Common myeloid progenitor, CD34-positive (primary cell): ENCODE measurements at regions not wholly inside any gene's neighbourhood (a gene's known extent, or its start where the extent isn't known, plus 50 kb on each side); places are given as distances from the start of the nearest gene placed in this dataset.
A peak's percentile ranks its signal among the peaks of the same experiment; 100 is the strongest.
"Not testable (repeated sequence)": the region's sequence is repeated elsewhere in the genome, so short reads cannot be mapped to it uniquely, and the experiment has no call there.

Source experiments
- CTCF ChIA-PET: fragments of 350-600 bp; sonication (Branson Sonifier 250); formaldehyde crosslinking; loops from one replicate; lab custom pipeline; 2021; ENCODE audit warnings: antibody characterized with exemption; lab: Charles Lee
- POLR2A ChIA-PET: fragments of 350-600 bp; sonication (Branson Sonifier 250); formaldehyde crosslinking; loops from one replicate; lab custom pipeline; 2021; ENCODE audit warnings: antibody characterized with exemption; lab: Charles Lee
- DNase-seq, 3 donors: peaks; one replicate each; pipeline versions ENCODE4 v3.0.0 to v3.0.0-alpha.2; 2013
- H3K27ac ChIP-seq, 2 experiments: 1 replicate in 1 of 2; 2 replicates in 1 of 2; pipeline ENCODE4 v1.7.0; 2013; ENCODE audit warnings: inconsistent platforms in 2 of 2, low read length in 2 of 2, mild to moderate bottlenecking in 2 of 2, low read depth in 1 of 2, moderate library complexity in 1 of 2; ENCODE audit not compliant: severe bottlenecking in 2 of 2, insufficient read depth in 1 of 2, poor library complexity in 1 of 2
- H3K27me3 ChIP-seq, 5 experiments: replicated peaks in 2 of 5; 1 replicate in 3 of 5; 2 replicates in 2 of 5; pipeline versions ENCODE4 v1.6.1 to v1.7.0; 2013; ENCODE audit warnings: low read length in 4 of 5, mild to moderate bottlenecking in 2 of 5, moderate library complexity in 2 of 5, inconsistent platforms in 1 of 5; ENCODE audit not compliant: insufficient read depth in 5 of 5, control insufficient read depth in 4 of 5
- H3K36me3 ChIP-seq, 4 experiments: 1 replicate in 2 of 4; 2 replicates in 2 of 4; pipeline versions ENCODE4 v1.6.1 to v1.7.0; 2013; ENCODE audit warnings: low read length in 3 of 4, control low read depth in 1 of 4, mild to moderate bottlenecking in 1 of 4; ENCODE audit not compliant: control insufficient read depth in 4 of 4, insufficient read depth in 4 of 4
- H3K4me1 ChIP-seq, 4 experiments: 1 replicate in 3 of 4; 2 replicates in 1 of 4; pipeline versions ENCODE4 v1.6.1 to v1.7.1; 2013; ENCODE audit warnings: low read length in 3 of 4, mild to moderate bottlenecking in 3 of 4, control low read depth in 1 of 4, inconsistent platforms in 1 of 4, moderate library complexity in 1 of 4; ENCODE audit not compliant: control insufficient read depth in 4 of 4, insufficient read depth in 4 of 4; ENCODE audit errors: control extremely low read depth in 1 of 4
- H3K4me3 ChIP-seq, 7 experiments: 1 replicate in 4 of 7; 2 replicates in 3 of 7; pipeline versions ENCODE4 v1.5.1 to v1.7.0; 2013; ENCODE audit warnings: mild to moderate bottlenecking in 7 of 7, low read length in 6 of 7, moderate library complexity in 6 of 7, inconsistent platforms in 2 of 7, low read depth in 2 of 7, control low read depth in 1 of 7; ENCODE audit not compliant: insufficient read depth in 4 of 7, control insufficient read depth in 1 of 7; ENCODE audit errors: extremely low read depth in 1 of 7
- H3K9me3 ChIP-seq, 5 experiments: 1 replicate in 4 of 5; 2 replicates in 1 of 5; pipeline versions ENCODE4 v1.6.1 to v1.7.1; 2013; ENCODE audit warnings: low read length in 4 of 5, mild to moderate bottlenecking in 2 of 5, inconsistent platforms in 1 of 5, low read depth in 1 of 5, moderate library complexity in 1 of 5; ENCODE audit not compliant: control insufficient read depth in 4 of 5, insufficient read depth in 2 of 5; ENCODE audit errors: control extremely low read depth in 1 of 5
- WGBS: methylation state at CpG from one replicate; pipeline ENCODE4 v1.1.5; 2013; ENCODE audit not compliant: insufficient coverage; 5-methylcytosine and 5-hydroxymethylcytosine counted together

DNA sequence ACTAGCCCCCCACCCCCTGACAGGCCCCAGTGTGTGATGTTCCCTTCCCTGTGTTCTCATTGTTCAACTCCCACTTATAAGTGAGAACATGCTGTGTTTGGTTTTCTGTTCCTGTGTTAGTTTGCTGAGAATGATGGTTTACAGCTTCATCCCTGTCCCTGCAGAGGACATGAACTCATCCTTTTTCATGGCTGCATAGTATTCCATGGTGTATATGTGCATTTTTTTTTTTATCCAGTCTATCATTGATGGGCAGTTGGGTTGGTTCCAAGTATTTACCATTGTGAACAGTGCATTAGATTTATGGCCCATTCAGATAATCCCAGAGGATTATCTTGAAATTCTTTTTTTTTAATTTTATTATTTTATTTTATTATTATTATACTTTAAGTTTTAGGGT lies 872.5 kb upstream of the ARRDC3 start:
- CTCF ChIA-PET, result interaction anchor here (0.6 kb wide), 1 partner anchor 13 kb away, joined by 3 read pairs; no protein-coding TSS in a partner anchor
- H3K4me3 ChIP-seq, H3K27ac ChIP-seq, H3K4me1 ChIP-seq, H3K9me3 ChIP-seq, H3K27me3 ChIP-seq, H3K36me3 ChIP-seq, POLR2A ChIA-PET, DNase-seq: not testable (repeated sequence)

DNA sequence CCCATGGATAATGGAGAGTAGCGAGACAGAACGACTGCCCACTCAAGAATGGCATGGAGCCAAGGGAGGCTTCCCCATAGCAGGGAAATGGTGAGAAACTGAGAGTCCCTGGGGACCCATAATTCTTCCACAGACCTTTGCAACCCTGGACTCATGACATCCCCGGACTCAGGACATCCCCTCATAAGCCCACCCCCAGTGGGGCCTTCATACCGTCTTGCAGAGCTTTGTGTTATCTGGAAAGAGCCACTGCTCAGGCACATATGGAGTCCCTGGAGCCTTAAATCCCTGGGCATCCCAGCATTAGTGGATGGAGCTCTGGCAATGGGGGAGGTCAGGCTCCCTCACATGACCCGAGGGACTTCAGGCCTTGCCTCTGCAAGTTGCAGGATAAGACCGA lies 865.4 kb upstream of the ARRDC3 start:
- H3K4me1 ChIP-seq, result no peaks in the 10 kb centered on the region
- WGBS, result 96% methylated on average over 5 of the region's 6 CpGs
- no peaks in the 10 kb centered on the region for H3K27me3 ChIP-seq
- no peaks in the 10 kb centered on the region for H3K36me3 ChIP-seq
- DNase-seq, result no peak
- ChIA-PET POLR2A (no interaction called here), CTCF (no interaction called here)
- peaks cover 0 to 16% (median 2%) of the 10 kb centered on the region in 5 experiments for H3K9me3 ChIP-seq
- no peak overlapping the region for H3K4me3 ChIP-seq
- H3K27ac ChIP-seq, result no peak overlapping the region

DNA sequence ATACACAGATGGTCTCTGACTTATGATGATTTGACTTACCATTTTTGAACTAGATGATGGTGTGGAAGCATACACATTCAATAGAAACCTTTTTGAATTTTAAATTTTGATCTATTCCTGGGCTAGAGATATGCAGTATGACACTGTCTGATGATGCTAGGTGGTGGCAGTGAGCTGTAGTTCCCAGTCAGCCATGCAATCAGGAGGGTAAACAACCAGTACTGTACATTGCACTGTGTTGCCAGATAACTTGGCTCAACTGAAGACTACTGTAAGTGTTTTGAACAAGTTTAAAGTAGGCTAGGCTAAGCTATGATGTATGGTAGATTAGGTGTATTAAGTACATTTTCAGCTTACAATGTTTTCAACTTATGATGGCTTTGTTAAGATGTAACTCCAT lies 859.1 kb upstream of the ARRDC3 start:
- CTCF ChIA-PET, result no interaction called here

DNA sequence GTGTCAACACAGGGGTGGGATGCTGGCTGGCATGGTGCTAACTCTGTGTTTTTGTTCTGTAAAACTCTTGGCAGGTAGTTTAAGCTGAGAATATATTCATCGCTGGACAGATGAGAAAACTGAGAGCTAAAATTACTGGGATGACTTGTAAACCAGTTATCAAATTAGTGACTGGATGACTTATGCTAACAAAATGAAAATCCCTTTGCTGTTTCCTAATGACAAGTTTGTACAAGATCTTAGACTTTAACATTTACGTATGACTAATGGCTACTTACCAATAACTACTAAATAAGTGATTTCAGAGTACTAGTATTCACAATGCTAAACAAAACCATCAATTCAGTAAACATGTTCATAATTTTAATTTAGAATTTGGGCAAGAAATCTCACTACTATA lies 854.8 kb upstream of the ARRDC3 start:
- no peaks in the 10 kb centered on the region for H3K27me3 ChIP-seq
- H3K4me1 ChIP-seq, result no peaks in the 10 kb centered on the region
- H3K9me3 ChIP-seq, result no peaks in the 10 kb centered on the region
- H3K27ac ChIP-seq, result no peak overlapping the region
- ChIA-PET CTCF (no interaction called here), POLR2A (no interaction called here)
- 91% methylated on average over 1 of the region's 2 CpGs for WGBS
- no peaks in the 10 kb centered on the region for H3K36me3 ChIP-seq
- DNase-seq, result no peak
- H3K4me3 ChIP-seq, result no peak overlapping the region

More for the DNA sequence above, 859.1 kb upstream of the ARRDC3 start:
- no peaks in the 10 kb centered on the region for H3K9me3 ChIP-seq
- H3K4me3 ChIP-seq, result no peak overlapping the region
- H3K27me3 ChIP-seq, result no peaks in the 10 kb centered on the region
- POLR2A ChIA-PET, result no interaction called here
- no peaks in the 10 kb centered on the region for H3K4me1 ChIP-seq
- no peaks in the 10 kb centered on the region for H3K36me3 ChIP-seq
- H3K27ac ChIP-seq, result no peak overlapping the region
- no peak for DNase-seq

DNA sequence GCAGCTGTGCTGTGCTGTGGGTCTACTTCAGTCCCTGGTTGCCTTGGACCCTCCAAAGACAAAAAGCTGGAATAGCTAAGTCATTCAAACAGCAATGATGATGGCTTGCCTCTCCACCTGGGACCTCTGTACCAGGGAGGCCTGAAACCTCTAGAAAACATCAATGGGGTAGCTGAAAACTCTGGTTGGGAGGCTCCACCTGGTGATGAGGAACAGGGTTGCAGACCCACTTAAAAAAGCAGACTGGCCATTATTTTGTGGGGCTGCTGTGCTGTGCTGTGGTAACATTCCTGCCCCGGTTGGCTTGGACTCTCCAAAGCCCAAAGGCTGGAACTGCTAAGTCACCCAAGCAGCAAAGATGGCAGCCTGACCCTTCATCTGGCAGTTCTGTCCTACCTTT lies 839.3 kb upstream of the ARRDC3 start:
- H3K27me3 ChIP-seq, result no peaks in the 10 kb centered on the region
- WGBS, result 91% methylated on average over 1 of the region's 1 CpG
- ChIA-PET CTCF (no interaction called here), POLR2A (no interaction called here)
- H3K36me3 ChIP-seq, result no peaks in the 10 kb centered on the region
- peak in 1 of 3 donors; percentile 7 for DNase-seq
- no peak overlapping the region for H3K4me3 ChIP-seq
- no peak overlapping the region for H3K27ac ChIP-seq
- H3K4me1 ChIP-seq, result no peaks in the 10 kb centered on the region
- H3K9me3 ChIP-seq, result peaks cover 0 to 7% (median 2%) of the 10 kb centered on the region in 5 experiments

DNA sequence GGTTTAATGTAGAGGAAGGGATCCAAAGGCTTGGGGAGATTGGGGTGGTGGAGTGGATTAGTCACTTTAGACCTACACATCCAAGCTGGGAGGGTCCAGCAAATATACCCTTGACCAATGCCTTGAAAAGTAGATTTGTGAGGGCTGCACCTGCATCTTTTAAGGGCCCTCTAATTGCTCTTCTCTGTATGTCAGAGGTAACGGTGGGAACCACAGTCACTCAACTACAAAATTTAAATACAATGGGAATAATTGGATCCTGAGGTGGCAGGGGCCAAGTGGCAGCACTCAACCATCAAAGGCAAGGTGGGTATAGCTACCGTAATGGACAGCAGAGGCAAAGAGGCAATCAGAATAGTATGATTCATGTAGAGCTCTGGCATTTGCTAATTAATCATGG lies 833.7 kb upstream of the ARRDC3 start:
- DNase-seq, H3K4me3 ChIP-seq, POLR2A ChIA-PET, H3K4me1 ChIP-seq, H3K27ac ChIP-seq, CTCF ChIA-PET, H3K9me3 ChIP-seq, H3K27me3 ChIP-seq, H3K36me3 ChIP-seq: not testable (repeated sequence)
- no CpG with 5 or more reads among the region's 2 CpGs for WGBS

DNA sequence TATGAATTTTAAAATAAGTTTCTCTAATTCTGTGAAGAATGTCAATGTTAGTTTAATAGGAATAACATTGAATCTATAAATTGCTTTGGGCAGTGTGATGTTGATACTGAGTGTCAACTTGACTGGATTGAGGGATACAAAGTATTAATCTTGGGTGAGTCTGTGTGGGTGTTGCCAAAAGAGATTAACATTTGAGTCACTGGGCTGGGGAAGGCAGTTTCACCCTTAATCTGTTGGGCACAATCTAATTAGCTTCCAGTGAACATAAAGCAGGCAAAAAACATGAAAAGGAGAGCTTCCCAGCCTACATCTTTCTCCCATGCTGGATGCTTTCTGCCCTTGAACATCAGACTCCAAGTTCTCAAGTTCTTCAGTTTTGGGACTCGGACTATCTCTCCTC lies 832.0 kb upstream of the ARRDC3 start:
- no peak for DNase-seq
- ChIA-PET CTCF (no interaction called here), POLR2A (no interaction called here)
- H3K4me1 ChIP-seq, result no peaks in the 10 kb centered on the region
- H3K27ac ChIP-seq, result no peak overlapping the region
- H3K4me3 ChIP-seq, result no peak overlapping the region
- WGBS, result 100% methylated on average over 1 of the region's 1 CpG
- H3K27me3 ChIP-seq, result no peaks in the 10 kb centered on the region
- H3K9me3 ChIP-seq, result peaks cover 0 to 5% (median 0%) of the 10 kb centered on the region in 5 experiments
- H3K36me3 ChIP-seq, result no peaks in the 10 kb centered on the region
